ENCODE measurements at regions not wholly inside any gene's neighbourhood (a gene's known extent, or its start where the extent isn't known, plus 50 kb on each side); places are given as distances from the start of the nearest gene placed in this dataset.

- Histone ChIP-seq H3K27me3 (peaks cover 0 to 5% (median 0%) of the 10 kb centered on the region in 9 donors), H3K36me3 (no peaks in the 10 kb centered on the region), H3K9me3 (peaks cover 0 to 4% (median 0%) of the 10 kb centered on the region in 12 donors), H3K4me1 (no peaks in the 10 kb centered on the region), H3K27ac (no peak overlapping the region), H3K4me3 (no peak overlapping the region)
- no peak for DNase-seq
- no peak for ATAC-seq
- TF ChIP-seq, protein P1, sequence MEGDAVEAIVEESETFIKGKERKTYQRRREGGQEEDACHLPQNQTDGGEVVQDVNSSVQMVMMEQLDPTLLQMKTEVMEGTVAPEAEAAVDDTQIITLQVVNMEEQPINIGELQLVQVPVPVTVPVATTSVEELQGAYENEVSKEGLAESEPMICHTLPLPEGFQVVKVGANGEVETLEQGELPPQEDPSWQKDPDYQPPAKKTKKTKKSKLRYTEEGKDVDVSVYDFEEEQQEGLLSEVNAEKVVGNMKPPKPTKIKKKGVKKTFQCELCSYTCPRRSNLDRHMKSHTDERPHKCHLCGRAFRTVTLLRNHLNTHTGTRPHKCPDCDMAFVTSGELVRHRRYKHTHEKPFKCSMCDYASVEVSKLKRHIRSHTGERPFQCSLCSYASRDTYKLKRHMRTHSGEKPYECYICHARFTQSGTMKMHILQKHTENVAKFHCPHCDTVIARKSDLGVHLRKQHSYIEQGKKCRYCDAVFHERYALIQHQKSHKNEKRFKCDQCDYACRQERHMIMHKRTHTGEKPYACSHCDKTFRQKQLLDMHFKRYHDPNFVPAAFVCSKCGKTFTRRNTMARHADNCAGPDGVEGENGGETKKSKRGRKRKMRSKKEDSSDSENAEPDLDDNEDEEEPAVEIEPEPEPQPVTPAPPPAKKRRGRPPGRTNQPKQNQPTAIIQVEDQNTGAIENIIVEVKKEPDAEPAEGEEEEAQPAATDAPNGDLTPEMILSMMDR (IDR thresholded peaks at IDR 0.05) = no peak
- TF ChIP-seq POLR2A (IDR thresholded peaks at IDR 0.05) = no peak
- 93 to 96% (median 94%) methylated on average over 16 of the region's 16 CpGs for WGBS, 4 donors
- intact Hi-C loops (cut with DNase I) = no loop called here
Observed at GRCh38 chr18:78605255-78605654, 374.4 kb upstream of the SALL3 start.

- Histone ChIP-seq H3K4me1 (no peaks in the 10 kb centered on the region), H3K27me3 (peaks cover 0 to 5% (median 0%) of the 10 kb centered on the region in 9 donors), H3K36me3 (no peaks in the 10 kb centered on the region), H3K4me3 (no peak overlapping the region), H3K9me3 (peaks cover 0 to 4% (median 0%) of the 10 kb centered on the region in 12 donors), H3K27ac (no peak overlapping the region)
- intact Hi-C loops (cut with DNase I) = no loop called here
- ATAC-seq = no peak
- no peak for DNase-seq
- 76 to 83% (median 81%) methylated on average over 17 of the region's 17 CpGs for WGBS, 4 donors
- TF ChIP-seq, protein P1 (IDR thresholded peaks at IDR 0.05) = no peak
- no peak for TF ChIP-seq POLR2A (IDR thresholded peaks at IDR 0.05)
Observed at GRCh38 chr18:78607221-78607620, 372.4 kb upstream of the SALL3 start.

DNA sequence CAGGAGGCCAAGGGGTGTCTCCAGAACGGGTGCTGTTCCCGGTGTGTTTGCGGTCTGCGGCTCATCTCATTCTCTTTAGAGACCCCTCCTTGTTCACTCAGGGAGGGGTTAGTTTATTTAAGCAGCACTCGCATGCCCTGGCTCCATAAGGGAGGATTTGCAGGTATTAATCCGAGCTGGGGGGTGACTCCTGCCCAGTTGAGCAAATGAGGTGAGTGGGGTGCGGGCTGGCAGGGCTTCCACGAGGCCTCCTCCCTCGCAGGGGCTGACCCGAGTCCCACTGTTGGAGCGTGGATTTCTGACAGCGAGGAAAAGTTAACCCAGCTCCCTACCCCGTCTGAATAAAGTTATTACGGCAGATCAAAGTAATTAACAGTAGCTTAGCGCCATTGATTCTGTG lies 371.8 kb upstream of the SALL3 start:
- H3K4me1 ChIP-seq = no peaks in the 10 kb centered on the region
- intact Hi-C loops (cut with DNase I) = no loop called here
- H3K27me3 ChIP-seq = peaks cover 0 to 5% (median 0%) of the 10 kb centered on the region in 9 donors
- no peaks in the 10 kb centered on the region for H3K36me3 ChIP-seq
- 86 to 91% (median 89%) methylated on average over 15 of the region's 15 CpGs for WGBS, 4 donors
- no peak overlapping the region for H3K4me3 ChIP-seq
- TF ChIP-seq, protein P1 (IDR thresholded peaks at IDR 0.05) = no peak
- TF ChIP-seq POLR2A (IDR thresholded peaks at IDR 0.05) = no peak
- no peak overlapping the region for H3K27ac ChIP-seq
- no peak for ATAC-seq
- H3K9me3 ChIP-seq = peaks cover 0 to 4% (median 0%) of the 10 kb centered on the region in 12 donors
- DNase-seq = no peak

- H3K4me1 ChIP-seq = no peaks in the 10 kb centered on the region
- TF ChIP-seq, protein P1 (IDR thresholded peaks at IDR 0.05) = no peak
- no peak for TF ChIP-seq POLR2A (IDR thresholded peaks at IDR 0.05)
- peaks cover 0 to 1% (median 0%) of the 10 kb centered on the region in 12 donors for H3K9me3 ChIP-seq
- peaks cover 0 to 4% (median 0%) of the 10 kb centered on the region in 9 donors for H3K27me3 ChIP-seq
- 68 to 76% (median 75%) methylated on average over 12 of the region's 12 CpGs for WGBS, 4 donors
- no peaks in the 10 kb centered on the region for H3K36me3 ChIP-seq
- DNase-seq = no peak
- intact Hi-C loops (cut with DNase I) = no loop called here
- no peak overlapping the region for H3K4me3 ChIP-seq
- no peak overlapping the region for H3K27ac ChIP-seq
- no peak for ATAC-seq
Observed at GRCh38 chr18:78610179-78610578, 369.4 kb upstream of the SALL3 start.

All from heart left ventricle (tissue), 16 donors.